ENCODE measurements at regions not wholly inside any gene's neighbourhood (a gene's known extent, or its start where the extent isn't known, plus 50 kb on each side); places are given as distances from the start of the nearest gene placed in this dataset.

- TF ChIP-seq RFX5 (IDR thresholded peaks at IDR 0.05) (no peak), CHD2 (IDR thresholded peaks at IDR 0.05; ENCODE audit: low read length, partially characterized antibody) (no peak), TP53 (CRISPR knock-in tag; IDR thresholded peaks at IDR 0.05) (no peak), TFCP2L1 (CRISPR knock-in tag; IDR thresholded peaks at IDR 0.05) (no peak), FOSL2 (IDR thresholded peaks at IDR 0.05) (no peak), FOSL2 (CRISPR knock-in tag; IDR thresholded peaks at IDR 0.05) (no peak), HMGXB4 (CRISPR knock-in tag; IDR thresholded peaks at IDR 0.05; ENCODE audit: borderline replicate concordance) (no peak), CBX2 (IDR thresholded peaks at IDR 0.05; ENCODE audit: borderline replicate concordance, low read depth) (no peak), FOSB (CRISPR knock-in tag; IDR thresholded peaks at IDR 0.05) (no peak), GATA3 (IDR thresholded peaks at IDR 0.05; ENCODE audit: borderline replicate concordance) (no peak), HDAC2 (IDR thresholded peaks at IDR 0.05) (no peak), HOXB5 (CRISPR knock-in tag; IDR thresholded peaks at IDR 0.05) (no peak)
- TF ChIP-seq, protein P1, sequence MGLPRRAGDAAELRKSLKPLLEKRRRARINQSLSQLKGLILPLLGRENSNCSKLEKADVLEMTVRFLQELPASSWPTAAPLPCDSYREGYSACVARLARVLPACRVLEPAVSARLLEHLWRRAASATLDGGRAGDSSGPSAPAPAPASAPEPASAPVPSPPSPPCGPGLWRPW (IDR thresholded peaks at IDR 0.05), result no peak
- TF ChIP-seq, protein P2, sequence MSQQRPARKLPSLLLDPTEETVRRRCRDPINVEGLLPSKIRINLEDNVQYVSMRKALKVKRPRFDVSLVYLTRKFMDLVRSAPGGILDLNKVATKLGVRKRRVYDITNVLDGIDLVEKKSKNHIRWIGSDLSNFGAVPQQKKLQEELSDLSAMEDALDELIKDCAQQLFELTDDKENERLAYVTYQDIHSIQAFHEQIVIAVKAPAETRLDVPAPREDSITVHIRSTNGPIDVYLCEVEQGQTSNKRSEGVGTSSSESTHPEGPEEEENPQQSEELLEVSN (IDR thresholded peaks at IDR 0.05; ENCODE audit: borderline replicate concordance, low read depth), result no peak
- TF ChIP-seq, protein P3, sequence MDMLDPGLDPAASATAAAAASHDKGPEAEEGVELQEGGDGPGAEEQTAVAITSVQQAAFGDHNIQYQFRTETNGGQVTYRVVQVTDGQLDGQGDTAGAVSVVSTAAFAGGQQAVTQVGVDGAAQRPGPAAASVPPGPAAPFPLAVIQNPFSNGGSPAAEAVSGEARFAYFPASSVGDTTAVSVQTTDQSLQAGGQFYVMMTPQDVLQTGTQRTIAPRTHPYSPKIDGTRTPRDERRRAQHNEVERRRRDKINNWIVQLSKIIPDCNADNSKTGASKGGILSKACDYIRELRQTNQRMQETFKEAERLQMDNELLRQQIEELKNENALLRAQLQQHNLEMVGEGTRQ (IDR thresholded peaks at IDR 0.05), result no peak
- DNase-seq (ENCODE audit: low read depth in 1 of 2, low spot score in 1 of 2) (no peak), FAIRE-seq (no peak), ATAC-seq (no peak)
- Histone ChIP-seq H3K27ac (no peak overlapping the region), H3K9me3 (peaks cover 29% of the 10 kb centered on the region), H3K4me2 (no peak overlapping the region), H3K4me3 (no peak overlapping the region), H3K4me1 (peaks cover 16% of the 10 kb centered on the region)
- ChIA-PET POLR2A (no interaction called here), CTCF (no interaction called here)
- WGBS (ENCODE audit: missing lambda C conversion rate), result 59% methylated on average over 1 of the region's 1 CpG
Measured at GRCh38 chr1:193434319-193434718, 247.9 kb upstream of the B3GALT2 start.

DNA sequence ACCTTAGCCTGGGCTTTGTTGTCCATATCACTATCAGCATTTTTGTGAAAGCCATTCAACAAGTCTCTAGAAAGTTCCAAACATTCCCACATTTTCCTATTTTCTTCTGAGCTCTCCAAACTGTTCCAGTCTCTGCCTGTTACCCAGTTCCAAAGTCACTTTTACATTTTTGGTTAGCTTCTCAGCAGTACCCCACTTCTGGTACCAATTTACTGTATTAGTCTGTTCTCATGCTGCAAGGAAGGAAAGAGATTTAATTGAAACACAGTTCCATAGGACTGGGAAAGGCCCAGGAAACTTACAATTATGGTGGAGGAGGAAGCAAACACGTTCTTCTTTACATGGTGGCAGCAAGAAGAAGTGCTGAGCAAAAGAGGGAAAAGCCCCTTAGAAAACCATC is 247.2 kb upstream of the B3GALT2 start:
- DNase-seq (ENCODE audit: low read depth in 1 of 2, low spot score in 1 of 2) (no peak), ATAC-seq (no peak), FAIRE-seq (no peak)
- Histone ChIP-seq H3K4me2 (no peak overlapping the region), H3K27ac (no peak overlapping the region), H3K9me3 (peaks cover 29% of the 10 kb centered on the region), H3K4me3 (no peak overlapping the region), H3K4me1 (peaks cover 16% of the 10 kb centered on the region)
- ChIA-PET CTCF (no interaction called here), POLR2A (no interaction called here)
- WGBS (ENCODE audit: missing lambda C conversion rate), result 54% methylated on average over 1 of the region's 1 CpG
- TF ChIP-seq POLR2A (IDR thresholded peaks at IDR 0.05; ENCODE audit: low read length) (no peak), MAFK (IDR thresholded peaks at IDR 0.05; ENCODE audit: partially characterized antibody) (no peak), TFCP2L1 (CRISPR knock-in tag; IDR thresholded peaks at IDR 0.05) (no peak), ZFP36 (IDR thresholded peaks at IDR 0.05; ENCODE audit: borderline replicate concordance, partially characterized antibody) (no peak), REST (IDR thresholded peaks at IDR 0.05) (no peak), ZNF302 (CRISPR knock-in tag; IDR thresholded peaks at IDR 0.05) (no peak), BCL3 (IDR thresholded peaks at IDR 0.05) (no peak), FOXS1 (CRISPR knock-in tag; IDR thresholded peaks at IDR 0.05) (no peak), EP300 (IDR thresholded peaks at IDR 0.05) (no peak)
- TF ChIP-seq, protein P1 (IDR thresholded peaks at IDR 0.05), result no peak

All from A549 (cell line).